HepG2 (cell line): ENCODE measurements at regions not wholly inside any gene's neighbourhood (a gene's known extent, or its start where the extent isn't known, plus 50 kb on each side); places are given as distances from the start of the nearest gene placed in this dataset.
A peak's percentile ranks its signal among the peaks of the same experiment; 100 is the strongest.

Source experiments
- ATF1 ChIP-seq: IDR thresholded peaks from 2 replicates; pipeline ENCODE4 v1.6.1; 2016; ENCODE audit warnings: mild to moderate bottlenecking, control low read depth
- CHD2 ChIP-seq: IDR thresholded peaks from 2 replicates; pipeline ENCODE4 v1.6.1; 2011; ENCODE audit warnings: low read depth, low read length, improper control_type of control experiment
- DPF2 ChIP-seq: sonication (generic); formaldehyde crosslinking; IDR thresholded peaks from 2 replicates; pipeline ENCODE4 v1.4.0; 2020; ENCODE audit warnings: mild to moderate bottlenecking, low read depth, missing genetic modification reagents, borderline replicate concordance
- HES4 ChIP-seq: sonication (generic); formaldehyde crosslinking; IDR thresholded peaks from 2 replicates; pipeline ENCODE4 v1.9.0; 2021; ENCODE audit warnings: mild to moderate bottlenecking, missing genetic modification reagents, borderline replicate concordance
- HNF1B ChIP-seq: sonication (generic); formaldehyde crosslinking; IDR thresholded peaks from 2 replicates; pipeline ENCODE4 v1.5.1; 2020; ENCODE audit warnings: mild to moderate bottlenecking, moderate library complexity, missing genetic modification reagents
- KDM4B ChIP-seq: sonication (generic); formaldehyde crosslinking; IDR thresholded peaks from 2 replicates; pipeline ENCODE4 v1.4.0; 2020; ENCODE audit warnings: missing genetic modification reagents
- NFE2 ChIP-seq: sonication (generic); formaldehyde crosslinking; IDR thresholded peaks from 2 replicates; pipeline ENCODE4 v1.4.0; 2020; ENCODE audit warnings: missing genetic modification reagents
- PBX3 ChIP-seq: sonication (generic); formaldehyde crosslinking; IDR thresholded peaks from 2 replicates; pipeline ENCODE4 v1.8.1; 2023; ENCODE audit warnings: missing genetic modification reagents, inconsistent platforms, borderline replicate concordance
- PRDM4 ChIP-seq: sonication (generic); formaldehyde crosslinking; IDR thresholded peaks from 2 replicates; pipeline ENCODE4 v1.9.0; 2021; ENCODE audit warnings: missing genetic modification reagents, borderline replicate concordance
- RXRB ChIP-seq: IDR thresholded peaks from 2 replicates; pipeline ENCODE4 v1.6.1; 2016; ENCODE audit warnings: borderline replicate concordance, missing genetic modification reagents, missing compliant biosample characterization
- SIX4 ChIP-seq: sonication (generic); formaldehyde crosslinking; IDR thresholded peaks from 2 replicates; pipeline ENCODE4 v1.4.0; 2020; ENCODE audit warnings: missing genetic modification reagents
- TOPORS ChIP-seq: sonication (generic); formaldehyde crosslinking; IDR thresholded peaks from 2 replicates; pipeline ENCODE4 v1.8.0; 2023; ENCODE audit warnings: mild to moderate bottlenecking, missing genetic modification reagents
- XBP1 ChIP-seq: sonication (generic); formaldehyde crosslinking; IDR thresholded peaks from 2 replicates; pipeline ENCODE4 v1.5.0; 2020; ENCODE audit warnings: missing genetic modification reagents
- ZFP36 ChIP-seq: fragments of 150-350 bp; IDR thresholded peaks from 2 replicates; pipeline ENCODE4 v1.6.1; 2018; ENCODE audit warnings: borderline replicate concordance, low read length, low read depth; ENCODE audit not compliant: partially characterized antibody
- ZNF230 ChIP-seq: sonication (generic); formaldehyde crosslinking; IDR thresholded peaks from 2 replicates; pipeline ENCODE4 v1.4.0; 2020; ENCODE audit warnings: mild to moderate bottlenecking, missing genetic modification reagents
- ZNF256 ChIP-seq: sonication (generic); formaldehyde crosslinking; conservative IDR thresholded peaks from 2 replicates; pipeline ENCODE4 v1.4.0; 2020; ENCODE audit warnings: missing genetic modification reagents
- ZNF503 ChIP-seq: sonication (generic); formaldehyde crosslinking; IDR thresholded peaks from 2 replicates; pipeline ENCODE4 v1.4.0; 2020; ENCODE audit warnings: missing genetic modification reagents
- ZNF678 ChIP-seq: sonication (generic); formaldehyde crosslinking; IDR thresholded peaks from 2 replicates; pipeline ENCODE4 v1.4.0; 2020; ENCODE audit warnings: mild to moderate bottlenecking, missing genetic modification reagents
- TF ChIP-seq, protein P1 (sequence below): sonication (generic); formaldehyde crosslinking; IDR thresholded peaks from 2 replicates; pipeline ENCODE4 v1.4.0; 2020; ENCODE audit warnings: missing genetic modification reagents
- TF ChIP-seq, protein P2 (sequence below): IDR thresholded peaks from 2 replicates; pipeline ENCODE4 v1.6.1; 2018; ENCODE audit warnings: missing genetic modification reagents

DNA sequence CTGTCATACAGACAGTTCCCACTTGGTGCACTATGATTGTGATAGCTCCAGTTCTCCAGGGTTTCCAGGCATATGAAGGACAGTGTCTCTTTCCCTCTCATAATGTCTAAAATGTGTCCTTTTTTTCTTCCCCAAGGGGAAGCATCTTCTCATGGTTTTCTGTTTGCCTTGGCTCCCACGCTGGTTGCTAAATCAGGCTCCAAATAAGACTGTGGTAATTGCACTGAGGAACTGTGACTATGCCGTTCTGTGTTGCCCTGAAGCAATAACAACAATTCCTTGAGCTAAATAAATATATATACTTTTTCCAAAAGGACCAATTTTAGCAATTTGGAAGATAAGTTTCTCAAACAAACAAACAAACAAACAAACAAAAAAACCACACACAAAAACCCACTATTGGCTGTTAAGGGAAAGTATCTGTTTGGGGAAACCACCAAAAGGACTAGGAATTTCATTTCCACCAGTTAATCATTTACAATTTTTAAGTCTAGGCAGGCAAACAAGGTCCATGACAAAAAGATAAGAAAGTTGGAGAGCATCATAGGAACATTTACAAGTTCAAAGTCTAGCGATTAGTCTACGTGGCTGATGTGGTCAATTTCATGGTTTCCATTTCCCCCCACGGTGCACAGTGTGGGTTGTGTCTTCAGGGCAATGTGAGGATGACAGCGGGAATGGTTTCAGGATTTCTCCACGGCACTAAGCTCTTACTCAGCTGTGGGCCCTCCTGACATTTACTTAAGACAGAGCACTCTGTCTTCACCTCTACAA lies 62.4 kb downstream of the THNSL1 start (continued):
- TF ChIP-seq, protein P1, sequence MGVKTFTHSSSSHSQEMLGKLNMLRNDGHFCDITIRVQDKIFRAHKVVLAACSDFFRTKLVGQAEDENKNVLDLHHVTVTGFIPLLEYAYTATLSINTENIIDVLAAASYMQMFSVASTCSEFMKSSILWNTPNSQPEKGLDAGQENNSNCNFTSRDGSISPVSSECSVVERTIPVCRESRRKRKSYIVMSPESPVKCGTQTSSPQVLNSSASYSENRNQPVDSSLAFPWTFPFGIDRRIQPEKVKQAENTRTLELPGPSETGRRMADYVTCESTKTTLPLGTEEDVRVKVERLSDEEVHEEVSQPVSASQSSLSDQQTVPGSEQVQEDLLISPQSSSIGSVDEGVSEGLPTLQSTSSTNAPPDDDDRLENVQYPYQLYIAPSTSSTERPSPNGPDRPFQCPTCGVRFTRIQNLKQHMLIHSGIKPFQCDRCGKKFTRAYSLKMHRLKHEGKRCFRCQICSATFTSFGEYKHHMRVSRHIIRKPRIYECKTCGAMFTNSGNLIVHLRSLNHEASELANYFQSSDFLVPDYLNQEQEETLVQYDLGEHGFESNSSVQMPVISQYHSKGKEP = no peak
- TF ChIP-seq CHD2 (no peak), ZNF503 (CRISPR knock-in tag) (no peak), XBP1 (CRISPR knock-in tag) (0 out of 2 replicates have a peak, but pooled peaks have one; percentile 73), HES4 (CRISPR knock-in tag) (no peak), HNF1B (CRISPR knock-in tag) (peak; percentile 75), SIX4 (CRISPR knock-in tag) (0 out of 2 replicates have a peak, but pooled peaks have one; percentile 40), ZNF256 (CRISPR knock-in tag) (no peak), NFE2 (CRISPR knock-in tag) (no peak), ZNF230 (no peak), RXRB (CRISPR knock-in tag) (0 out of 2 replicates have a peak, but pooled peaks have one; percentile 69), TOPORS (CRISPR knock-in tag) (no peak), ZFP36 (no peak), KDM4B (CRISPR knock-in tag) (no peak), PRDM4 (no peak), PBX3 (CRISPR knock-in tag) (no peak), ZNF678 (CRISPR knock-in tag) (no peak), ATF1 (CRISPR knock-in tag) (peak; percentile 65; the same call in 1 of the 2 replicates), DPF2 (CRISPR knock-in tag) (peak; percentile 53; the same call in 1 of the 2 replicates)
- TF ChIP-seq, protein P2, sequence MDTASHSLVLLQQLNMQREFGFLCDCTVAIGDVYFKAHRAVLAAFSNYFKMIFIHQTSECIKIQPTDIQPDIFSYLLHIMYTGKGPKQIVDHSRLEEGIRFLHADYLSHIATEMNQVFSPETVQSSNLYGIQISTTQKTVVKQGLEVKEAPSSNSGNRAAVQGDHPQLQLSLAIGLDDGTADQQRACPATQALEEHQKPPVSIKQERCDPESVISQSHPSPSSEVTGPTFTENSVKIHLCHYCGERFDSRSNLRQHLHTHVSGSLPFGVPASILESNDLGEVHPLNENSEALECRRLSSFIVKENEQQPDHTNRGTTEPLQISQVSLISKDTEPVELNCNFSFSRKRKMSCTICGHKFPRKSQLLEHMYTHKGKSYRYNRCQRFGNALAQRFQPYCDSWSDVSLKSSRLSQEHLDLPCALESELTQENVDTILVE (CRISPR knock-in tag) = no peak
